ENCODE measurements at regions not wholly inside any gene's neighbourhood (a gene's known extent, or its start where the extent isn't known, plus 50 kb on each side); places are given as distances from the start of the nearest gene placed in this dataset.

DNA sequence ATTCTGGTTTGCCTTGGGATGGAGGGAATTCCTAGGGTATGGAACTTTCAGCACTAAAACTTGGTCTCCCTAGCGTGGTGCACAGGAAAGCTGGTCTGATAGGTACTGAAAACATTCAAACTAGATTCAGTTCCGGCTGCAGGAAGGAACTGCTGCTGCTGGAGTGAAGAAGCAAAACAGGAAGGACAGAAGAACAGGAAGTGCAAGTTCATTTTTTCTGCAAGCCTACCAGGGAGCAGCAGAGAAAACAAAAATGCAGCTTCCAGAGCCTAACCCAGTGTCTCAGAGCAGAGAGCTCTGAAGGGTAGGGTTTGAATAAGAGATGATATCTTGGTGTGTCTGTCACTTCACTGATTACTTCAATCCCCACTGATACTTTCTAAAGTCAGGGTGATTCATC is 165.2 kb downstream of the VRK1 start:
- Histone ChIP-seq H3K9me3 (peaks cover 4% of the 10 kb centered on the region), H3K36me3 (no peaks in the 10 kb centered on the region), H3K4me3 (no peak overlapping the region), H3K27ac (no peak overlapping the region), H3K27me3 (replicated peaks; ENCODE audit: insufficient read depth) (no peaks in the 10 kb centered on the region), H3K4me1 (ENCODE audit: control insufficient read depth in 1 of 2, low read depth in 2 of 2) (no peaks in the 10 kb centered on the region)
- TF ChIP-seq, protein P1, sequence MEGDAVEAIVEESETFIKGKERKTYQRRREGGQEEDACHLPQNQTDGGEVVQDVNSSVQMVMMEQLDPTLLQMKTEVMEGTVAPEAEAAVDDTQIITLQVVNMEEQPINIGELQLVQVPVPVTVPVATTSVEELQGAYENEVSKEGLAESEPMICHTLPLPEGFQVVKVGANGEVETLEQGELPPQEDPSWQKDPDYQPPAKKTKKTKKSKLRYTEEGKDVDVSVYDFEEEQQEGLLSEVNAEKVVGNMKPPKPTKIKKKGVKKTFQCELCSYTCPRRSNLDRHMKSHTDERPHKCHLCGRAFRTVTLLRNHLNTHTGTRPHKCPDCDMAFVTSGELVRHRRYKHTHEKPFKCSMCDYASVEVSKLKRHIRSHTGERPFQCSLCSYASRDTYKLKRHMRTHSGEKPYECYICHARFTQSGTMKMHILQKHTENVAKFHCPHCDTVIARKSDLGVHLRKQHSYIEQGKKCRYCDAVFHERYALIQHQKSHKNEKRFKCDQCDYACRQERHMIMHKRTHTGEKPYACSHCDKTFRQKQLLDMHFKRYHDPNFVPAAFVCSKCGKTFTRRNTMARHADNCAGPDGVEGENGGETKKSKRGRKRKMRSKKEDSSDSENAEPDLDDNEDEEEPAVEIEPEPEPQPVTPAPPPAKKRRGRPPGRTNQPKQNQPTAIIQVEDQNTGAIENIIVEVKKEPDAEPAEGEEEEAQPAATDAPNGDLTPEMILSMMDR (IDR thresholded peaks at IDR 0.05): no peak
- no peak for ATAC-seq (ENCODE audit: insufficient number of reproducible peaks, low FRiP score, low read depth)
- no peak for DNase-seq (ENCODE audit: low spot score)

DNA sequence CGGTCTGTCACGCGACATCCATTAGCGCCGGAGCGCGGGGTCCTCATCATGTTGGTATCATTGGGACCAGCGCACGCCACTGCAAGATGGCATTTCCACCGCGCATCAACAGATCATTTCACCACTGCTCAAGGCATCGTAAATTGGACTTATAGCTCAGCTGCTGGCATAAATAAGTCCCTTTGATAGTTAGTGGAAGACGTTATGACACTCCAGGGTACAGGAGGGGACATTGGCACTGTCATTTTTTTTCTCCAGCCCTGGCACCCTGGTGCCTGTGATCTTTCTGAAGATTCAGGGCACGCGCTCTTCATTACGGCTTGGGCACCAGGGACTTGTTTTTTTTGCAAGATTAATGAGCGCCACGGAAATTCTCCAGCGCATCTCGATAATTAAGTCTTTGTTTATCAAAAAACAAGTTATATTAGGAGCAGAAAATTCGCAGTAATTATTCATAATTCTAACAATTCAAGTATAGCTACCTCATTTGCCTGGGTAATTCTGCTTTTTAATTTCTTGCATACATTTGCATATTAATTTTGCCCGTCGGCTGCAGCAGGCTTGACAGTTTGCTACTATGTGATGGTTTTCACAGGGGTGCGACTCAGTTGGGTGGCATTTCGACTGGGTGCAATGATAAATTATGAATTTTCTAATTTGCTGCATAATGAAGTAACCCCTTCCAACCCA is 167.7 kb downstream of the VRK1 start:
- no peaks in the 10 kb centered on the region for H3K4me1 ChIP-seq (ENCODE audit: control insufficient read depth in 1 of 2, low read depth in 2 of 2)

GRCh38 chr14:96965885-96966595 is 168.9 kb downstream of the VRK1 start:
- Histone ChIP-seq H3K36me3 (no peaks in the 10 kb centered on the region), H3K4me3 (no peak overlapping the region), H3K9me3 (peaks cover 9% of the 10 kb centered on the region), H3K27me3 (replicated peaks; ENCODE audit: insufficient read depth) (no peaks in the 10 kb centered on the region), H3K27ac (no peak overlapping the region), H3K4me1 (ENCODE audit: control insufficient read depth in 1 of 2, low read depth in 2 of 2) (no peaks in the 10 kb centered on the region)
- ATAC-seq (ENCODE audit: insufficient number of reproducible peaks, low FRiP score, low read depth): no peak
- DNase-seq (ENCODE audit: low spot score): no peak
- TF ChIP-seq, protein P1 (IDR thresholded peaks at IDR 0.05): no peak

More for the DNA sequence above, 167.7 kb downstream of the VRK1 start:
- ATAC-seq (ENCODE audit: insufficient number of reproducible peaks, low FRiP score, low read depth) (no peak), DNase-seq (ENCODE audit: low spot score) (no peak)
- Histone ChIP-seq H3K27me3 (replicated peaks; ENCODE audit: insufficient read depth) (no peaks in the 10 kb centered on the region), H3K4me3 (no peak overlapping the region), H3K36me3 (no peaks in the 10 kb centered on the region), H3K9me3 (peaks cover 9% of the 10 kb centered on the region), H3K27ac (no peak overlapping the region)
- TF ChIP-seq, protein P1 (IDR thresholded peaks at IDR 0.05): no peak

DNA sequence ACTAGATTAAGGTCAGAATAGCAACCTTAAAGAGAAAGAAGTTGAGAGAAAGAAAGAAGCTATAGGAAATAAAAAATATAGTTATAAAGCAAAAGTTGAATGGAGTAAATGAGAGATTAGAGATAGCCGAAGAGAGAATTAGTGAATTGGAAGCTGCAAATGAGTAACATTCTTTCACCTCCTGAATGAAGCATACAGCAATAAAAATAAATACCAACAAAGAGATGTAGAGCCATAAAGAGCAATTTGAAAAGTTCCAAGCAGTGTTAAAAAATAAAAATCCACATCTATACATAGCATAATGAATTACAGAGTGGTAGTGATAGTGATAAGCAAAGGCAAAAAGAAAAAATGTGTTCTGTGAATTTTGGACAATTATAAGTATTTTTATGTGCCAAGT is 177.9 kb downstream of the VRK1 start:
- TF ChIP-seq, protein P1 (IDR thresholded peaks at IDR 0.05): no peak
- no peak for ATAC-seq (ENCODE audit: insufficient number of reproducible peaks, low FRiP score, low read depth)
- H3K9me3 ChIP-seq: peaks cover 11% of the 10 kb centered on the region

DNA sequence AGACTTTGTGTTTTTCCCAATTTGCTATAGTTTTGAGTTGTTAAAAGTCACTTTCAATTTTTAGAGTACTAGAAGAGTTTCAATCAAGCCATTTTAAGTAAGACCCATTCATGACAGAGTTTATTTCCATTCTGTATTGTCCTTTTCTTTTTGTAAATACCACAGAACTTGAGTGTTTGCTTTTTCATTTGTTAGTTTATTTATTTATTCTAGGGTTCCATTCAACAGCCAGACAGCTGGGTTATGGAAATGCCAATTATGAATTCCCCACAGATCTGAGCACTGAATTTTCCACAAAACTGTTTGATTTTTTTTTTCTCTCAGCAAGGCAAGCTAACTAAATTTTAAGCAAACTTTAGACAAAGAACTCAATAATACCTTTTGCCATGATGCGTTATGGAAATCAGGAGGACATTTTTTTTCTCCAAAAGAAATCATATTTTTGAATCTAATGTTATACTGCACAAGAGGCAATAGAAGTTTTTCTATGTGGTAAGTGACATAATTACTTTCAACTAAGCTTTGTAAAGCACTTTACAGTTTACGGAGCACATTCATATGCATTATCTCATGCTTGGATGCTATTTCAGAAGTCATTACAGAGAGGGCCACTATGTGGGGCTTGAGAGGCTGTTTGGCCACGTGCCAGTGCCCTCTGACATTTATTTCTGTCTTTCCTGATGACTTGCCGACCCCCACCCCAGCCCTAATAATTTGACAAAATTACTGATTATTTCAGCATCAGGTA is 181.5 kb downstream of the VRK1 start:
- Histone ChIP-seq H3K27ac (no peak overlapping the region), H3K27me3 (replicated peaks; ENCODE audit: insufficient read depth) (no peaks in the 10 kb centered on the region), H3K4me3 (no peak overlapping the region), H3K4me1 (ENCODE audit: control insufficient read depth in 1 of 2, low read depth in 2 of 2) (no peaks in the 10 kb centered on the region), H3K9me3 (peaks cover 11% of the 10 kb centered on the region), H3K36me3 (no peaks in the 10 kb centered on the region)
- ATAC-seq (ENCODE audit: insufficient number of reproducible peaks, low FRiP score, low read depth) (no peak), DNase-seq (ENCODE audit: low spot score) (no peak)
- TF ChIP-seq, protein P1 (IDR thresholded peaks at IDR 0.05): no peak

More for the DNA sequence above, 177.9 kb downstream of the VRK1 start:
- Histone ChIP-seq H3K27me3 (replicated peaks; ENCODE audit: insufficient read depth) (no peaks in the 10 kb centered on the region), H3K4me3 (no peak overlapping the region), H3K4me1 (ENCODE audit: control insufficient read depth in 1 of 2, low read depth in 2 of 2) (no peaks in the 10 kb centered on the region), H3K36me3 (no peaks in the 10 kb centered on the region), H3K27ac (no peak overlapping the region)
- no peak for DNase-seq (ENCODE audit: low spot score)
